Activated B cell treated with CpG ODN at 0.5 μM for 24 hours (primary cell): ENCODE measurements at regions not wholly inside any gene's neighbourhood (a gene's known extent, or its start where the extent isn't known, plus 50 kb on each side); places are given as distances from the start of the nearest gene placed in this dataset.

Experiments
- ATAC-seq: fragments of 200-7000 bp; cut with Tn5 transposase; one replicate; pipeline ENCODE4 v1.10.0; 2021; ENCODE audit warnings: low read depth, mild to moderate bottlenecking, moderate library complexity
- CTCF ChIA-PET: fragments of 350-600 bp; sonication (Branson Sonifier 250); formaldehyde crosslinking; loops from one replicate; lab custom pipeline; 2021; ENCODE audit warnings: antibody characterized with exemption; lab: Charles Lee
- POLR2A ChIA-PET: fragments of 350-600 bp; sonication (Branson Sonifier 250); formaldehyde crosslinking; loops from one replicate; lab custom pipeline; 2021; ENCODE audit warnings: antibody characterized with exemption; lab: Charles Lee
- DNase-seq: peaks from one replicate; pipeline ENCODE4 v3.0.0; 2022
- H3K27ac Mint-ChIP-seq: one replicate; pipeline ENCODE4 v1.8.0; 2020; ENCODE audit warnings: mixed read lengths
- H3K27me3 Mint-ChIP-seq: one replicate; pipeline ENCODE4 v1.8.0; 2021; ENCODE audit warnings: mixed read lengths
- H3K36me3 Mint-ChIP-seq: one replicate; pipeline ENCODE4 v1.8.0; 2021; ENCODE audit warnings: low read depth, mixed read lengths
- H3K4me1 Mint-ChIP-seq: one replicate; pipeline ENCODE4 v1.8.0; 2021; ENCODE audit warnings: mixed read lengths
- H3K4me3 Mint-ChIP-seq: one replicate; pipeline ENCODE4 v1.8.0; 2020; ENCODE audit warnings: mild to moderate bottlenecking, mixed read lengths
- H3K9me3 Mint-ChIP-seq: one replicate; pipeline ENCODE4 v1.8.0; 2020; ENCODE audit warnings: mixed read lengths
- intact Hi-C: fragments of 100-400 bp; cut with micrococcal nuclease; formaldehyde crosslinking; loops from one replicate; pipeline ENCODE4 v1.15.1; 2024
- TF ChIP-seq, protein P1 (sequence below): fragments of 200-600 bp; IDR thresholded peaks from one replicate; pipeline ENCODE4 v1.8.0; 2022; ENCODE audit warnings: antibody characterized with exemption, mild to moderate bottlenecking

- intact Hi-C loops = no loop called here
- no peak overlapping the region for H3K27ac Mint-ChIP-seq
- ATAC-seq (no peak), DNase-seq (no peak)
- CTCF ChIA-PET = no interaction called here
- H3K36me3 Mint-ChIP-seq = no peaks in the 10 kb centered on the region
- H3K9me3 Mint-ChIP-seq = no peaks in the 10 kb centered on the region
- H3K4me3 Mint-ChIP-seq = no peak overlapping the region
- H3K4me1 Mint-ChIP-seq = peaks cover 10% of the 10 kb centered on the region
- POLR2A ChIA-PET = interaction anchor here (0.7 kb wide), 1 partner anchor 90 kb away, joined by 5 read pairs; no protein-coding TSS in a partner anchor
- TF ChIP-seq, protein P1, sequence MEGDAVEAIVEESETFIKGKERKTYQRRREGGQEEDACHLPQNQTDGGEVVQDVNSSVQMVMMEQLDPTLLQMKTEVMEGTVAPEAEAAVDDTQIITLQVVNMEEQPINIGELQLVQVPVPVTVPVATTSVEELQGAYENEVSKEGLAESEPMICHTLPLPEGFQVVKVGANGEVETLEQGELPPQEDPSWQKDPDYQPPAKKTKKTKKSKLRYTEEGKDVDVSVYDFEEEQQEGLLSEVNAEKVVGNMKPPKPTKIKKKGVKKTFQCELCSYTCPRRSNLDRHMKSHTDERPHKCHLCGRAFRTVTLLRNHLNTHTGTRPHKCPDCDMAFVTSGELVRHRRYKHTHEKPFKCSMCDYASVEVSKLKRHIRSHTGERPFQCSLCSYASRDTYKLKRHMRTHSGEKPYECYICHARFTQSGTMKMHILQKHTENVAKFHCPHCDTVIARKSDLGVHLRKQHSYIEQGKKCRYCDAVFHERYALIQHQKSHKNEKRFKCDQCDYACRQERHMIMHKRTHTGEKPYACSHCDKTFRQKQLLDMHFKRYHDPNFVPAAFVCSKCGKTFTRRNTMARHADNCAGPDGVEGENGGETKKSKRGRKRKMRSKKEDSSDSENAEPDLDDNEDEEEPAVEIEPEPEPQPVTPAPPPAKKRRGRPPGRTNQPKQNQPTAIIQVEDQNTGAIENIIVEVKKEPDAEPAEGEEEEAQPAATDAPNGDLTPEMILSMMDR = no peak
- peaks cover 3% of the 10 kb centered on the region for H3K27me3 Mint-ChIP-seq
Measured at GRCh38 chr5:170166101-170166500, 60.4 kb downstream of the FOXI1 start.

GRCh38 chr5:170168002-170168401, 62.3 kb downstream of the FOXI1 start:
- intact Hi-C loops = no loop called here
- no peaks in the 10 kb centered on the region for H3K36me3 Mint-ChIP-seq
- no peak overlapping the region for H3K27ac Mint-ChIP-seq
- H3K4me3 Mint-ChIP-seq = no peak overlapping the region
- no peaks in the 10 kb centered on the region for H3K9me3 Mint-ChIP-seq
- CTCF ChIA-PET = no interaction called here
- no peak for DNase-seq
- POLR2A ChIA-PET = no interaction called here
- ATAC-seq = no peak
- peaks cover 3% of the 10 kb centered on the region for H3K27me3 Mint-ChIP-seq
- peaks cover 8% of the 10 kb centered on the region for H3K4me1 Mint-ChIP-seq
- TF ChIP-seq, protein P1 = no peak

DNA sequence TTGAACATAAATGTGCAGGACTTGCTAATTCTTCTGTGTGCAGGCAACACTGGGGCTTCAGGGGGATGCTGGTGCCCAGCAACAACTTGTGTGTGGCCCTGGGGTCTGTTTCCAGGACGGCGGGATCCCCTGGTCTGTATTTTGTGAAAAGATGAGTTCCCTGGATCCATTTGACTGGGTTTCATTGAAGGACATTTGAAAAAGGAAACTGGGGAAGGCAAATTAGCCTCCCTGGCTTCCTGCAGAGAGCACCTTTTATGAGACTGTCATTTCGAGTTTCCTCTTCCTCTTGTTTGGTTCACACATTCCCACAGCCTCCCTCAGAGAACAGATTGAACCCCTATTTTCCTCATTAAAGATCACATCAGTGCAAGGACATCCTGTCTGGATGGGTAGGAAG, 63.1 kb downstream of the FOXI1 start:
- TF ChIP-seq, protein P1 = no peak
- DNase-seq = no peak
- POLR2A ChIA-PET = no interaction called here
- Mint-ChIP-seq H3K27ac (no peak overlapping the region), H3K4me1 (peaks cover 8% of the 10 kb centered on the region), H3K27me3 (peaks cover 3% of the 10 kb centered on the region), H3K36me3 (no peaks in the 10 kb centered on the region), H3K9me3 (no peaks in the 10 kb centered on the region), H3K4me3 (no peak overlapping the region)
- intact Hi-C loops = no loop called here
- ATAC-seq = no peak
- CTCF ChIA-PET = no interaction called here

GRCh38 chr5:170169996-170170395, 62.8 kb upstream of the C5orf58 start:
- peaks cover 8% of the 10 kb centered on the region for H3K4me1 Mint-ChIP-seq
- no peaks in the 10 kb centered on the region for H3K36me3 Mint-ChIP-seq
- TF ChIP-seq, protein P1 = no peak
- ChIA-PET CTCF (no interaction called here), POLR2A (no interaction called here)
- DNase-seq (no peak), ATAC-seq (no peak)
- peaks cover 3% of the 10 kb centered on the region for H3K27me3 Mint-ChIP-seq
- H3K4me3 Mint-ChIP-seq = no peak overlapping the region
- H3K9me3 Mint-ChIP-seq = no peaks in the 10 kb centered on the region
- no peak overlapping the region for H3K27ac Mint-ChIP-seq
- intact Hi-C loops = no loop called here

DNA sequence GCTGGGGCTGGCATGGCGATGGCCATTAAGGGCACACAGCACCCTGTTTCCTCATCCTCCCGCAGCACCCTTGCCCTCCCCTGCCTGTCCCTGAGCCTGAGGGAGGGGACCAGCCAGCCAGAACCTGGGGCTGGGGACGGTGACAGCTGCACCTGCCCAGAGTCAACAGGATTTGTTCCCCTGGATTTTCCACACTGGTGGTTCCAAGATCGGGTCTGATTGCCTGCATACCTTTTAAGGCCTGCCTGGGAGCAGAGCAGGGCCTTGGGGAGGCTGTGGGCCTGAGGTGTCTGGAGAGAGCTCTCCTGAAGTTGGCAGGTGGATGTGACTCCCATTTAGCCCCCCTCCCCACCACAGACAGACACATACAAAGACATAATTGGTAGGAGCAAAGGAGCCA, 61.0 kb upstream of the C5orf58 start:
- Mint-ChIP-seq H3K27me3 (peaks cover 3% of the 10 kb centered on the region), H3K27ac (no peak overlapping the region), H3K9me3 (no peaks in the 10 kb centered on the region), H3K4me3 (no peak overlapping the region), H3K4me1 (peaks cover 8% of the 10 kb centered on the region), H3K36me3 (no peaks in the 10 kb centered on the region)
- ChIA-PET POLR2A (no interaction called here), CTCF (no interaction called here)
- TF ChIP-seq, protein P1 = no peak
- DNase-seq = no peak
- no peak for ATAC-seq
- intact Hi-C loops = no loop called here
